GM12864 (cell line): ENCODE measurements at regions not wholly inside any gene's neighbourhood (a gene's known extent, or its start where the extent isn't known, plus 50 kb on each side); places are given as distances from the start of the nearest gene placed in this dataset.

Experiments
- DNase-seq: peaks from one replicate; pipeline ENCODE4 v3.0.0-alpha.2; 2011; ENCODE audit warnings: low read depth
- H3K4me3 ChIP-seq: 2 replicates; pipeline ENCODE4 v1.5.1; 2011; ENCODE audit warnings: mild to moderate bottlenecking, low read depth, low read length, control low read depth
- CTCF ChIP-seq: IDR thresholded peaks from 2 replicates; pipeline ENCODE4 v1.5.1; 2011; ENCODE audit warnings: low read depth, mild to moderate bottlenecking, moderate library complexity, low read length, control low read depth, inconsistent platforms; ENCODE audit errors: missing control alignments

DNA sequence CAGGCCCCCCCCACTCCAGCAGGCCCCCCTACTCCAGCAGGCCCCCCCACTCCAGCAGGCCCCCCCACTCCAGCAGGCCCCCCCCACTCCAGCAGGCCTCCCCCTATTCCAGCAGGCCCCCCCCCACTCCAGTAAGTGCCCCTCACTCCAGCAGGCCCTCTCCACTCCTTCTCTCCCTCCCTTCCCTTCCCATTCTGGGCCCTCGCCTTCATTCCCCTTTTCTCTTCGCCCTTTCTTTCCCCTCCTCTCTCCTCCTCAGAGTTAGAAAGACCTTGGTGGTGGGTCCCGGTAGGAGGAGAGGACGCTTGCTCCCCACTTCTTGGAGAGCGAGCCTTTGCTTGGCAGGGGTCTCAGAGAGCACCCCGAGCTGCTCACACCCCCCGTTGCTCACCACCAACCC is 177.0 kb upstream of the TNRC6C start:
- DNase-seq: no peak
- no peak for TF ChIP-seq CTCF
- H3K4me3 ChIP-seq: no peak overlapping the region

- no peak for TF ChIP-seq CTCF
- no peak for DNase-seq
- H3K4me3 ChIP-seq: no peak overlapping the region
These were observed 176.3 kb upstream of the TNRC6C start for GRCh38 chr17:77782201-77782600.

- TF ChIP-seq CTCF: no peak
- H3K4me3 ChIP-seq: no peak overlapping the region
- no peak for DNase-seq
These were observed 175.9 kb upstream of the TNRC6C start for GRCh38 chr17:77782611-77783010.

DNA sequence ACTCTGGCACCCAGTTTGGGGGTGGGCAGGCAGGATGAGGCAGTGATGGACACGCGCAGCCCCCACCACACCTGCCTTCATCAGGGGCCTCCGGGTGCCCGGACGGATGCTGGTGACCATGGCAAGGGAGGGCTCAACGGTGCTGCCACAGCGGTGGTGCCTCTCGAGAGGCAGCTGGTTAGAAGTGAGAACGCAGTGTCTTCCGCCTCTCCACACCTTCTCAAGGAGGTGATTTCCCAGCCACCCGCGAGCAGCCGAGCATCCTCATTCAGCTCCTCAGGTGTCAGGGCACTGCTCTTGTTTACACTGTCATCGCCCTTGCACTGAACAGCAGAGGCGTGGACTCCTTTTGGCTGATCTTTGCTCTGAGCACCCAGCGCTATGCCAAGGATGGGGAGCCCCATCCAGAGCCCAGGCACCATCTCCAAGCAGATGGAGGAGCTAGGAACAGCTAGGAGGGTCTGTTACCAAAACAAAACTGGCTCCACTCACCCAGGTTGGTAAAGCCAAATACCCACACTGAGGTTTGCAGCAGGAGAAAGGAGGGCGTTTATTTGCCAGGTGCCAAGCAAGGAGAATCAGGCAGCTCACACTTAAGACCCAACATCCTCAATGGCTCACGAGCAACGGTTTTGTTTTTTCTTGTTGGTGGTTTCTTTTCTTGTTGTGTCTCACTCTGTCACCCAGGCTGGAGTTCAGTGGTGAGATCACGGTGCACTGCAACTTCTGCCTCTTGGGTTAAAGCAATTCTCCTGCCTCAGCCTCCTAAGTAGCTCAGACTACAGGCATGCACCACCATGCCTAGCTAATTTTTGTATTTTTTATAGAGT is 174.3 kb upstream of the TNRC6C start:
- no peak for DNase-seq
- no peak for TF ChIP-seq CTCF
- H3K4me3 ChIP-seq: no peak overlapping the region

DNA sequence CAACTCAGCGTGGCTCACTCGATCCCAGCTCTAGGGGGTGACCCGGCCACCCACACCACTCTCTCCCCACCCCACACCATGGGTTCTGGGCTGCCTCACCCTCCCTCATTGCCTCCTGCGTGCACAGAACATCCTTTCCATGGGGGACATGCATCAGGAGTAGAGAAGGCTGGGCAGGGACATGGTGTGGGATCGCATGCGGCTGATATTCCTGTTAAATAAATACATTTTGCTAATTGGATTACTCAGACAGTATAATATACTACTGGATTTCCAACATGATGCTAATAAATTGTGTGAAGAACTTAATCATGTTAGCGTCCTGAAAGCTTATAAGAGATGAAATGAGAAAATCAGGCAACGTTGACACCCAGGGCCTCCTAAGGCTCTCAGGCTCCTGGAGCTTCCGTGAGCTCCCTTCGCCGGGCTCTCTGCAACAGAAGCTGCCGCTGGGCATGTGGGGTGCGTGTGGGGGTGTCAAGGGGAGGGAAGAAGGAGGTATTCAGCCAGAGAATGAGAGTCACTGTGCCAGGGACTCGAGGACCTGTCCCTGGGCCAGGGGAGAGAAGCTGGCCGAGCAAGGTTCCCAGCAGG is 173.1 kb upstream of the TNRC6C start:
- no peak for DNase-seq

GRCh38 chr17:77786090-77786489 is 172.4 kb upstream of the TNRC6C start:
- no peak for TF ChIP-seq CTCF
- DNase-seq: no peak
- H3K4me3 ChIP-seq: no peak overlapping the region

More for the DNA sequence above, 173.1 kb upstream of the TNRC6C start:
- no peak for TF ChIP-seq CTCF
- no peak overlapping the region for H3K4me3 ChIP-seq
